Tibial artery (tissue), 4 donors: ENCODE measurements at regions not wholly inside any gene's neighbourhood (a gene's known extent, or its start where the extent isn't known, plus 50 kb on each side); places are given as distances from the start of the nearest gene placed in this dataset.

Experiments
- DNase-seq, 2 donors: peaks; one replicate each; pipeline ENCODE4 v3.0.0-alpha.2; 2019
- H3K27ac ChIP-seq, 2 donors: fragments of 200-600 bp; sonication (generic) in 1 of 2; 1 replicate in 1 of 2; 2 replicates in 1 of 2; pipeline ENCODE4 v1.5.1; 2018 to 2019; ENCODE audit warnings: mild to moderate bottlenecking in 1 of 2
- H3K27me3 ChIP-seq, 2 donors: fragments of 200-600 bp; sonication (generic) in 1 of 2; one replicate each; pipeline versions ENCODE4 v1.5.1 to v1.6.0; 2016 to 2019
- H3K36me3 ChIP-seq, 3 donors: fragments of 200-600 bp; sonication (generic) in 2 of 3; one replicate each; pipeline ENCODE4 v1.5.1; 2016 to 2019; ENCODE audit warnings: mild to moderate bottlenecking in 2 of 3
- H3K4me1 ChIP-seq, 4 donors: fragments of 200-600 bp; sonication (generic) in 2 of 4; 1 replicate in 3 of 4; 2 replicates in 1 of 4; pipeline ENCODE4 v1.5.1; 2016 to 2019
- H3K4me3 ChIP-seq, 2 donors: fragments of 200-600 bp; sonication (generic) in 1 of 2; 1 replicate in 1 of 2; 2 replicates in 1 of 2; pipeline ENCODE4 v1.5.1; 2018 to 2019; ENCODE audit warnings: mild to moderate bottlenecking in 2 of 2
- H3K9me3 ChIP-seq, 3 donors: fragments of 200-600 bp; sonication (generic) in 1 of 3; one replicate each; pipeline ENCODE4 v1.5.1; 2016 to 2019
- CTCF ChIP-seq, 2 experiments: fragments of 200-600 bp in 1 of 2; fragments of 450-650 bp in 1 of 2; IDR thresholded peaks; one replicate each; pipeline ENCODE4 v1.5.1; 2017 to 2019; ENCODE audit warnings: antibody characterized with exemption in 2 of 2, mild to moderate bottlenecking in 1 of 2, moderate library complexity in 1 of 2
- intact Hi-C: fragments of 100-400 bp; cut with DNase I; formaldehyde crosslinking; loops from one replicate; pipeline ENCODE4 v1.15.0; 2023; ENCODE audit warnings: low total_unique reads

GRCh38 chr6:14857501-14857900 is 388.4 kb upstream of the JARID2 start:
- Histone ChIP-seq H3K4me1 (no peaks in the 10 kb centered on the region), H3K27me3 (no peaks in the 10 kb centered on the region), H3K4me3 (no peak overlapping the region), H3K9me3 (no peaks in the 10 kb centered on the region), H3K36me3 (no peaks in the 10 kb centered on the region), H3K27ac (no peak overlapping the region)
- no peak for TF ChIP-seq CTCF (IDR thresholded peaks at IDR 0.05)
- intact Hi-C loops, result no loop called here
- no peak for DNase-seq

GRCh38 chr6:14858808-14859207 is 387.1 kb upstream of the JARID2 start:
- H3K9me3 ChIP-seq, result no peaks in the 10 kb centered on the region
- H3K4me1 ChIP-seq, result no peaks in the 10 kb centered on the region
- H3K36me3 ChIP-seq, result no peaks in the 10 kb centered on the region
- no peaks in the 10 kb centered on the region for H3K27me3 ChIP-seq
- no peak overlapping the region for H3K4me3 ChIP-seq
- TF ChIP-seq CTCF (IDR thresholded peaks at IDR 0.05), result no peak
- intact Hi-C loops, result no loop called here
- no peak overlapping the region for H3K27ac ChIP-seq
- DNase-seq, result no peak

GRCh38 chr6:14860774-14861173 is 385.1 kb upstream of the JARID2 start:
- no peak for TF ChIP-seq CTCF (IDR thresholded peaks at IDR 0.05)
- intact Hi-C loops, result no loop called here
- no peaks in the 10 kb centered on the region for H3K27me3 ChIP-seq
- H3K9me3 ChIP-seq, result no peaks in the 10 kb centered on the region
- no peak overlapping the region for H3K4me3 ChIP-seq
- H3K27ac ChIP-seq, result no peak overlapping the region
- DNase-seq, result no peak
- H3K4me1 ChIP-seq, result no peaks in the 10 kb centered on the region
- no peaks in the 10 kb centered on the region for H3K36me3 ChIP-seq

- no peak for TF ChIP-seq CTCF (IDR thresholded peaks at IDR 0.05)
- Histone ChIP-seq H3K27ac (no peak overlapping the region), H3K27me3 (no peaks in the 10 kb centered on the region), H3K4me1 (no peaks in the 10 kb centered on the region), H3K36me3 (no peaks in the 10 kb centered on the region), H3K9me3 (no peaks in the 10 kb centered on the region), H3K4me3 (no peak overlapping the region)
- no peak for DNase-seq
- intact Hi-C loops, result no loop called here
These were observed 384.4 kb upstream of the JARID2 start for GRCh38 chr6:14861491-14861943.

GRCh38 chr6:14862845-14863244 is 383.0 kb upstream of the JARID2 start:
- TF ChIP-seq CTCF (IDR thresholded peaks at IDR 0.05), result no peak
- no peaks in the 10 kb centered on the region for H3K36me3 ChIP-seq
- intact Hi-C loops, result no loop called here
- DNase-seq, result no peak
- H3K4me3 ChIP-seq, result no peak overlapping the region
- no peaks in the 10 kb centered on the region for H3K4me1 ChIP-seq
- no peaks in the 10 kb centered on the region for H3K27me3 ChIP-seq
- no peaks in the 10 kb centered on the region for H3K9me3 ChIP-seq
- no peak overlapping the region for H3K27ac ChIP-seq
